Motor neuron (in vitro differentiated cells): ENCODE measurements at regions not wholly inside any gene's neighbourhood (a gene's known extent, or its start where the extent isn't known, plus 50 kb on each side); places are given as distances from the start of the nearest gene placed in this dataset.

ENCODE experiments used
- ATAC-seq, 8 experiments: fragments of 200-7000 bp; cut with Tn5 transposase; replicated peaks in 6 of 8; 2 replicates each; pipeline ENCODE4 v1.8.0; 2021; ENCODE audit warnings: mild to moderate bottlenecking in 8 of 8, moderate library complexity in 8 of 8
- H3K27ac ChIP-seq, 2 donors: fragments of 250-450 bp; sonication (Bioruptor Pico); 2 replicates each; pipeline ENCODE4 v1.9.0; 2021; ENCODE audit warnings: antibody characterized with exemption in 2 of 2, mild to moderate bottlenecking in 2 of 2, moderate library complexity in 1 of 2
- H3K4me1 ChIP-seq, 2 donors: fragments of 250-450 bp; sonication (Bioruptor Pico); replicated peaks in 1 of 2; 2 replicates each; pipeline ENCODE4 v1.6.1; 2021; ENCODE audit warnings: antibody characterized with exemption in 2 of 2, mild to moderate bottlenecking in 2 of 2, moderate library complexity in 1 of 2
- H3K4me3 ChIP-seq, 5 donors: fragments of 250-450 bp; sonication (Bioruptor Pico); 2 replicates each; pipeline ENCODE4 v1.9.0; 2021; ENCODE audit warnings: antibody characterized with exemption in 5 of 5, mild to moderate bottlenecking in 5 of 5, moderate library complexity in 4 of 5
- WGBS, 10 experiments: fragments of 450-650 bp; shearing (Covaris generic); methylation state at CpG; one replicate each; pipeline ENCODE4 v1.0.0; 2022; 5-methylcytosine and 5-hydroxymethylcytosine counted together
- in situ Hi-C, 9 experiments: fragments of 400-800 bp; cut with MboI; loops; one replicate each; pipeline ENCODE4 v1.15.0; 2021; ENCODE audit warnings: low sequenced_read_pairs in 9 of 9, low pct_unique_long_range_greater_than_20kb in 2 of 9; ENCODE audit not compliant: unreplicated experiment in 9 of 9

DNA sequence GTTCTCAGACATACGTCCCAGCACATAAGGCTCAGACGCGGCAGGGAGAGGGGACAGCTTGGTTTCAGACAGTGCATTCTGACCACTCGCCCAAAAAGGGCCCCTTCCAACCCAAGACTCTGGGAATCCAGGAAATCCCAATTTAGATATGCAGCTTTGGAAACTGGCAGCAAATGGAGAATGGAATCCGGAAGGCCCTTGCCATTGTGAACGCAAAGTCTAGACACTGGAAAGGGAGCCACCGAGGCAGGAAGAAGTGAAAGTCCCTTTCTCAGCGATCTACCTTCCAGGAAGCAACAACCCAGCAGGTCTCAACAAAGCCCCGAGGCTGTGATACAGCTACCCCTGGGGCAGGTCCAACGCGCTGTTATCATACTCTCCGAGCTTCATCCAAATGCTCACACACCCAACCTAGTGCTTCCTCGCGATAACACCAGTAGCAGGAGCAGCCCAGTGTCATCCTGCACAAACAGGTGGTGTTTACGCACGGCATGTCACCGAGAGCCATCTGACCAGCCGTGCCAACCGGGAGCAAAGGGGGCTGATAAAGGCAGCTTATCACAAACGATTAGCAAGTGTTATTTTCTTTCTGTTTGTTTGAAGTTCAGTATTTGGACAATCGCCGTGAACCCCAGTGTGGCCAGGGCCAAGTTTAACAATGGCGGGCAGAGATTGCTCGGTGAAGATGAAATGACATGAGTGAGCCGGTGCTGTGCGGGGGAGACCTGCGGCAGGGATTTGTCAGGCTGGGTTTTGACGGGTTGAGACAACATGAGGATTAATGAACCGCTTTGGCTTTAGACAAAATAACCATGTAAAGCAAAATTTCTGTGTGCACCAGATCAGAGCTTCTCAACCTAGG is 240.6 kb downstream of the FOXL1 start:
- Histone ChIP-seq H3K4me3 (no peak overlapping the region), H3K27ac (no peak overlapping the region), H3K4me1 (no peaks in the 10 kb centered on the region)
- in situ Hi-C loops, result loop anchor here in 1 of 9 experiments (25.0 kb wide), 1 partner anchor 232 kb away; the partner anchor contains the start of gene FOXL1
- WGBS, 10 experiments, result 0 to 100% (median 85%) methylated on average over 1 to 26 of the region's 29 CpGs
- ATAC-seq, result no peak

- in situ Hi-C loops, result loop anchor here in 1 of 9 experiments (25.0 kb wide), 1 partner anchor 232 kb away; the partner anchor contains the start of gene FOXL1
- H3K4me3 ChIP-seq, result no peak overlapping the region
- no peaks in the 10 kb centered on the region for H3K4me1 ChIP-seq
- no CpG with 5 or more reads among the region's 4 CpGs for WGBS, 10 experiments
- no peak for ATAC-seq
- no peak overlapping the region for H3K27ac ChIP-seq
Observed at GRCh38 chr16:86819533-86819892, 241.2 kb downstream of the FOXL1 start.

DNA sequence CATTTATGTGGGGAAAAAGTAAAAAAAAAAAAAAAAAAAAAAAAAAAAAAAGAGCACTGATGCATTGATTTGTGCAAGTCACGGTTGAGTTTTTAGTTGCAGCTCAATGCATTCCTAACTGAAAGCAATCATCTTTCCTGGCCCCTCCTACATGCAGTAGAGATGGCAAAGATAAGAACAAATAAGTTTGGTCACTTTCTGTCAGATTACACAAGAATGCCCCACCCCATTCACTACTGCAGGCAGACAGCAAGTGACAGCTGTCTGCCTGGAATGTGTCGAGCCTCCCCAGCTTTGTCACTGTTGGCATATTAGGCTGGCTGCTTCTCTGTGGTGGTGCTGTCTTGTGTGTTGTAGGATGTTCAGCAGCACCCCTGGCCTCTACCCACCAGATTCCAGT is 243.5 kb downstream of the FOXL1 start:
- Histone ChIP-seq H3K4me1 (peaks cover 3% of the 10 kb centered on the region in 2 donors), H3K4me3 (no peak overlapping the region), H3K27ac (no peak overlapping the region)
- WGBS, 10 experiments, result 11 to 100% (median 86%) methylated on average over 1 to 2 of the region's 2 CpGs; no CpG with 5 or more reads in 3 of the 10 experiments
- in situ Hi-C loops, result loop anchor here in 1 of 9 experiments (25.0 kb wide), 1 partner anchor 235 kb away; the partner anchor contains the start of gene FOXL1
- no peak for ATAC-seq

GRCh38 chr16:86823125-86823524 is 244.8 kb downstream of the FOXL1 start:
- 45 to 91% (median 74%) methylated on average over 3 to 7 of the region's 8 CpGs; no CpG with 5 or more reads in 1 of the 10 experiments for WGBS, 10 experiments
- no peak for ATAC-seq
- no peak overlapping the region for H3K27ac ChIP-seq
- in situ Hi-C loops, result loop anchor here in 1 of 9 experiments (25.0 kb wide), 1 partner anchor 236 kb away; the partner anchor contains the start of gene FOXL1
- peaks cover 10 to 11% of the 10 kb centered on the region in 2 donors for H3K4me1 ChIP-seq
- no peak overlapping the region for H3K4me3 ChIP-seq

GRCh38 chr16:86823888-86824671 is 245.7 kb downstream of the FOXL1 start:
- in situ Hi-C loops, result loop anchor here in 1 of 9 experiments (25.0 kb wide), 1 partner anchor 237 kb away; the partner anchor contains the start of gene FOXL1
- Histone ChIP-seq H3K27ac (no peak overlapping the region), H3K4me3 (no peak overlapping the region), H3K4me1 (peaks cover 10 to 11% of the 10 kb centered on the region in 2 donors)
- no peak for ATAC-seq
- 55 to 99% (median 83%) methylated on average over 1 to 19 of the region's 22 CpGs; no CpG with 5 or more reads in 1 of the 10 experiments for WGBS, 10 experiments

GRCh38 chr16:86824751-86825296 is 246.5 kb downstream of the FOXL1 start:
- Histone ChIP-seq H3K4me3 (no peak overlapping the region), H3K4me1 (peaks cover 10 to 11% of the 10 kb centered on the region in 2 donors), H3K27ac (no peak overlapping the region)
- ATAC-seq, result no peak
- 32 to 78% (median 62%) methylated on average over 2 to 5 of the region's 18 CpGs; no CpG with 5 or more reads in 6 of the 10 experiments for WGBS, 10 experiments
- in situ Hi-C loops, result loop anchor here in 1 of 9 experiments (25.0 kb wide), 1 partner anchor 238 kb away; the partner anchor contains the start of gene FOXL1

DNA sequence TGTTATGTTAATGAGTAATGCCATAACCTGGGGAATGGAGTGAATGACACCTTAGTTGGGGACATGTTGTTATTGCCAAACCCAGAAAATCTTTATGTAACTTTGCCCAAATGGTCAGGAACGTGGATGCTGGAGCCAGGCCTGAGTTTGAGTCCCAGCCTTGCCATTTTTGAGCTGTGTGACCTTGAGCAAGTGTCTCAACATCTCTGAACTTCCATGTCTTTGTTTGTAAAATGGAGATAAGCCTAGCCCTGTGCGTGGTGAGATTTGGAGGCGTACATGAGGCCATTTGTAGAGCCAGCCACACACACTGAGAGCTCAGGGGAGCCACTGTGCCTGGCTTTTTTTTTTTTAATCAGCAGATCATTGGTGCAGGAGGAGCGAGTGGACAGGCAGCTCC is 247.3 kb downstream of the FOXL1 start:
- no peak overlapping the region for H3K4me3 ChIP-seq
- ATAC-seq, result no peak
- in situ Hi-C loops, result no loop called here
- H3K4me1 ChIP-seq, result peaks cover 10 to 11% of the 10 kb centered on the region in 2 donors
- no peak overlapping the region for H3K27ac ChIP-seq
- WGBS, 10 experiments, result 20 to 100% (median 55%) methylated on average over 1 to 3 of the region's 4 CpGs; no CpG with 5 or more reads in 6 of the 10 experiments

GRCh38 chr16:86826941-86827340 is 248.6 kb downstream of the FOXL1 start:
- peaks cover 10 to 11% of the 10 kb centered on the region in 2 donors for H3K4me1 ChIP-seq
- in situ Hi-C loops, result no loop called here
- WGBS, 10 experiments, result 0 to 16% (median 10%) methylated on average over 1 to 13 of the region's 14 CpGs; no CpG with 5 or more reads in 5 of the 10 experiments
- ATAC-seq, result peak in 5 of 8 experiments; percentile 29 to 91 (median 70)
- no peak overlapping the region for H3K4me3 ChIP-seq
- no peak overlapping the region for H3K27ac ChIP-seq

GRCh38 chr16:86827521-86827920 is 249.2 kb downstream of the FOXL1 start:
- Histone ChIP-seq H3K27ac (no peak overlapping the region), H3K4me3 (no peak overlapping the region), H3K4me1 (peaks cover 10 to 11% of the 10 kb centered on the region in 2 donors)
- in situ Hi-C loops, result no loop called here
- 12 to 90% (median 46%) methylated on average over 2 to 12 of the region's 12 CpGs; no CpG with 5 or more reads in 2 of the 10 experiments for WGBS, 10 experiments
- ATAC-seq, result peak in 4 of 8 experiments; percentile 4 to 43 (median 24)

DNA sequence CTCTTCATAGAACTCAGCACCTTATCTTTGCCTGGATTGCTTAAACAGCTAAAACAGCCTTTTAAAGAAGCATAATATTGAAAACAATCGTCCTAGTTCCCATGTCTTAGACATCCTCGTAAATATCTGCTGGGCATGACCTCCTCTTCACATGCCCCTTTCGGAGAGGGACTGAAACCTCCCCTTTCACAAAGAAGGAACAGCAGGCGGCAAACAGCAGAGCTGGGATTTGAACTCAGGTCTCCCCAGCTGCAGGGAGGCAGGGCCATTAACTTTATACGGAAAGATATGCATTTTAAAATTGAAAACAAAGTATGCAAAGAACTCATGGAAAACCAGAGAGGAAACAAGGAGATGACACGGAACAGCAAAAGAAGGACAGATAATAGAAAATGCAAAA is 249.9 kb downstream of the FOXL1 start:
- H3K4me3 ChIP-seq, result no peak overlapping the region
- no peak for ATAC-seq
- in situ Hi-C loops, result no loop called here
- H3K4me1 ChIP-seq, result peaks cover 10 to 11% of the 10 kb centered on the region in 2 donors
- 38 to 95% (median 85%) methylated on average over 2 to 6 of the region's 6 CpGs; no CpG with 5 or more reads in 1 of the 10 experiments for WGBS, 10 experiments
- H3K27ac ChIP-seq, result no peak overlapping the region

- no peak for ATAC-seq
- in situ Hi-C loops, result no loop called here
- Histone ChIP-seq H3K4me1 (peaks cover 10 to 11% of the 10 kb centered on the region in 2 donors), H3K27ac (no peak overlapping the region), H3K4me3 (no peak overlapping the region)
- WGBS, 10 experiments, result 43 to 87% (median 77%) methylated on average over 2 to 4 of the region's 11 CpGs; no CpG with 5 or more reads in 3 of the 10 experiments
Observed at GRCh38 chr16:86828653-86829052, 250.3 kb downstream of the FOXL1 start.

GRCh38 chr16:86831366-86831765 is 253.0 kb downstream of the FOXL1 start:
- WGBS, 10 experiments, result 80 to 100% (median 93%) methylated on average over 1 to 3 of the region's 5 CpGs; no CpG with 5 or more reads in 5 of the 10 experiments
- peaks cover 10 to 11% of the 10 kb centered on the region in 2 donors for H3K4me1 ChIP-seq
- H3K27ac ChIP-seq, result no peak overlapping the region
- no peak overlapping the region for H3K4me3 ChIP-seq
- ATAC-seq, result no peak
- in situ Hi-C loops, result no loop called here
